CD14-positive monocyte (primary cell): ENCODE measurements at regions not wholly inside any gene's neighbourhood (a gene's known extent, or its start where the extent isn't known, plus 50 kb on each side); places are given as distances from the start of the nearest gene placed in this dataset.

Experiments used
- DNase-seq, 3 donors: peaks; one replicate each; pipeline ENCODE4 v3.0.0-alpha.2; 2011 to 2022
- H2AFZ ChIP-seq: 2 replicates; pipeline ENCODE4 v1.6.0; 2012; ENCODE audit warnings: mild to moderate bottlenecking, low read depth, low read length, inconsistent platforms; ENCODE audit not compliant: insufficient read depth, poor library complexity, severe bottlenecking
- H3K27ac ChIP-seq, 2 donors: 1 replicate in 1 of 2; 2 replicates in 1 of 2; pipeline ENCODE4 v1.5.1; 2012 to 2013; ENCODE audit warnings: low read length in 2 of 2, control low read depth in 1 of 2, inconsistent platforms in 1 of 2, low read depth in 1 of 2, mild to moderate bottlenecking in 1 of 2
- H3K27me3 ChIP-seq, 2 donors: one replicate each; pipeline versions ENCODE4 v1.6.0 to v1.6.1; 2011 to 2013; ENCODE audit warnings: low read length in 2 of 2; ENCODE audit not compliant: control insufficient read depth in 2 of 2, insufficient read depth in 2 of 2
- H3K36me3 ChIP-seq, 2 donors: replicated peaks in 1 of 2; 1 replicate in 1 of 2; 2 replicates in 1 of 2; pipeline versions ENCODE4 v1.5.1 to v1.6.1; 2012 to 2013; ENCODE audit warnings: low read length in 2 of 2, control low read depth in 1 of 2, inconsistent platforms in 1 of 2, mild to moderate bottlenecking in 1 of 2; ENCODE audit not compliant: insufficient read depth in 2 of 2, control insufficient read depth in 1 of 2
- H3K4me1 ChIP-seq, 2 donors: 1 replicate in 1 of 2; 2 replicates in 1 of 2; pipeline versions ENCODE4 v1.5.1 to v1.6.1; 2012 to 2013; ENCODE audit warnings: low read length in 2 of 2, control low read depth in 1 of 2, inconsistent platforms in 1 of 2, mild to moderate bottlenecking in 1 of 2, moderate library complexity in 1 of 2; ENCODE audit not compliant: insufficient read depth in 2 of 2, control insufficient read depth in 1 of 2
- H3K4me2 ChIP-seq: replicated peaks from 2 replicates; pipeline ENCODE3; 2012; ENCODE audit warnings: low read length, moderate library complexity, mild to moderate bottlenecking; ENCODE audit not compliant: poor library complexity, severe bottlenecking; ENCODE audit errors: extremely low read depth
- H3K4me3 ChIP-seq, 3 experiments: fragments of 200-600 bp in 1 of 3; sonication (generic) in 1 of 3; replicated peaks in 1 of 3; 1 replicate in 2 of 3; 2 replicates in 1 of 3; pipeline ENCODE4 v1.5.1; 2011 to 2013; ENCODE audit warnings: low read length in 3 of 3, mild to moderate bottlenecking in 3 of 3, control low read depth in 2 of 3, low read depth in 2 of 3, inconsistent platforms in 1 of 3, moderate library complexity in 1 of 3
- H3K79me2 ChIP-seq: 2 replicates; pipeline ENCODE4 v1.6.0; 2012; ENCODE audit warnings: mild to moderate bottlenecking, control low read depth, inconsistent platforms, low read length, moderate library complexity; ENCODE audit not compliant: insufficient read depth
- H3K9ac ChIP-seq: 2 replicates; pipeline ENCODE4 v1.6.0; 2017; ENCODE audit warnings: low read length, mild to moderate bottlenecking; ENCODE audit not compliant: insufficient read depth, poor library complexity, severe bottlenecking
- H3K9me3 ChIP-seq, 2 donors: replicated peaks in 1 of 2; 1 replicate in 1 of 2; 2 replicates in 1 of 2; pipeline versions ENCODE4 v1.5.1 to v1.6.1; 2012 to 2013; ENCODE audit warnings: low read length in 2 of 2, control low read depth in 1 of 2; ENCODE audit not compliant: control insufficient read depth in 1 of 2, insufficient read depth in 1 of 2
- H4K20me1 ChIP-seq: 2 replicates; pipeline ENCODE4 v1.6.0; 2012; ENCODE audit warnings: mild to moderate bottlenecking, low read length, control low read depth, moderate library complexity; ENCODE audit not compliant: insufficient read depth
- H3K27ac Mint-ChIP-seq, 7 donors: one replicate each; pipeline ENCODE4 v1.8.0; 2020; ENCODE audit warnings: mild to moderate bottlenecking in 7 of 7, mixed read lengths in 7 of 7, moderate library complexity in 6 of 7, inconsistent platforms in 2 of 7
- H3K27me3 Mint-ChIP-seq, 3 donors: one replicate each; pipeline ENCODE4 v1.8.0; 2021 to 2022; ENCODE audit warnings: low read depth in 3 of 3, mild to moderate bottlenecking in 3 of 3, mixed read lengths in 3 of 3, moderate library complexity in 3 of 3, inconsistent platforms in 1 of 3
- H3K36me3 Mint-ChIP-seq, 2 donors: one replicate each; pipeline ENCODE4 v1.8.0; 2020; ENCODE audit warnings: mixed read lengths in 2 of 2, inconsistent platforms in 1 of 2, mild to moderate bottlenecking in 1 of 2
- H3K4me1 Mint-ChIP-seq: one replicate; pipeline ENCODE4 v1.8.0; 2020; ENCODE audit warnings: mild to moderate bottlenecking, mixed read lengths
- H3K4me3 Mint-ChIP-seq, 2 donors: one replicate each; pipeline ENCODE4 v1.8.0; 2020; ENCODE audit warnings: mild to moderate bottlenecking in 2 of 2, mixed read lengths in 2 of 2, moderate library complexity in 1 of 2
- H3K9me3 Mint-ChIP-seq, 7 donors: one replicate each; pipeline ENCODE4 v1.8.0; 2020 to 2022; ENCODE audit warnings: mixed read lengths in 7 of 7, mild to moderate bottlenecking in 6 of 7, moderate library complexity in 6 of 7, inconsistent platforms in 2 of 7
- WGBS: methylation state at CpG from one replicate; pipeline ENCODE4 v1.1.5; 2013; ENCODE audit warnings: missing lambda C conversion rate; ENCODE audit not compliant: insufficient coverage; 5-methylcytosine and 5-hydroxymethylcytosine counted together
- intact Hi-C, 2 donors: fragments of 100-400 bp; cut with micrococcal nuclease; formaldehyde crosslinking; loops; one replicate each; pipeline versions ENCODE4 v1.15.0 to v1.15.1; 2023
- TF ChIP-seq, protein P1 (sequence below): fragments of 200-600 bp; IDR thresholded peaks from one replicate; pipeline ENCODE4 v1.8.0; 2022; ENCODE audit warnings: antibody characterized with exemption, mild to moderate bottlenecking

DNA sequence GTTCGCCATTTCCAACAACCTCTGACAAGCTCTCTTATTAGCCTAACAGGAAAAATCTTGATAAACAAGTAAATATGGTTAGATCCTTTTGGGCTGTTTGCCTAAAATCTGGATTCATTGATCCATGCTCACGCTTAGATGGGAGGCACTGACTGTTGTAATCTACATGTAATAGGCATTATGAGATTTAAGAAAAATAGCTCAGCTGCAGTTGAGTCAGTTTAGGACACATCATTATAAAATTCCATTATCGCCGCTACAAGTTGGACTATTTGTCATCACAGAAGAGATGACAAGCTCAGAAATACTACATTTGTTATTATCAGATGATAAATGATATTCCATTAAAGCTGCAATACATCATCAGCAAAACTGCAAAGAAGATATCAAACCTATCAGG lies 524.0 kb downstream of the TOX3 start:
- intact Hi-C loops: no loop called here
- WGBS: 86% methylated on average over 1 of the region's 4 CpGs

DNA sequence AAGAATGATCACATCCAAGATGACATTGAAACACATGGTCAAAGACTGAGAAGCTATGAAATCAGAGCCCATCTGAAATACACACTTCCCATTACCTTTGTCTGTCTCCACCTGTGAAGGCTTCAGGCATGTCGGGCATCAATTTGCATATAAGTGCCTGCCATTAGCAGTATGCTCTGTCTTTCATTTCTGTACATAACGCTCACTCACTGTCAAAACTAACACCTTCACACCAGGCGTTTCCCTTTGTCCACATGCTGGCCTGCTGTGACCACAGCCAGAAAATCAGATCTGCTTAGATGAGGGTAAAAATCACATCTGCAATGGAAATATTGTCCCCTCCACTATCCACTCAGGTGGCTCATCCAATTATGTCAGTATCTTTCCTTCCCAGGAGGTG lies 524.8 kb downstream of the TOX3 start:
- no peak overlapping the region for H3K27ac Mint-ChIP-seq
- Histone ChIP-seq H2AFZ (no peak overlapping the region), H3K4me1 (no peaks in the 10 kb centered on the region), H3K79me2 (no peaks in the 10 kb centered on the region), H3K27ac (no peak overlapping the region), H3K4me3 (no peak overlapping the region), H3K36me3 (no peaks in the 10 kb centered on the region), H3K4me2 (no peak overlapping the region), H3K27me3 (no peaks in the 10 kb centered on the region), H3K9ac (no peak overlapping the region), H3K9me3 (peaks cover 0 to 3% of the 10 kb centered on the region in 2 donors), H4K20me1 (no peaks in the 10 kb centered on the region)
- WGBS: 20% methylated on average over 1 of the region's 3 CpGs
- no peaks in the 10 kb centered on the region for H3K4me1 Mint-ChIP-seq
- DNase-seq: no peak
- H3K4me3 Mint-ChIP-seq: no peak overlapping the region
- intact Hi-C loops: no loop called here
- H3K36me3 Mint-ChIP-seq: no peaks in the 10 kb centered on the region
- peaks cover 2 to 8% (median 4%) of the 10 kb centered on the region in 7 donors for H3K9me3 Mint-ChIP-seq
- no peaks in the 10 kb centered on the region for H3K27me3 Mint-ChIP-seq
- TF ChIP-seq, protein P1, sequence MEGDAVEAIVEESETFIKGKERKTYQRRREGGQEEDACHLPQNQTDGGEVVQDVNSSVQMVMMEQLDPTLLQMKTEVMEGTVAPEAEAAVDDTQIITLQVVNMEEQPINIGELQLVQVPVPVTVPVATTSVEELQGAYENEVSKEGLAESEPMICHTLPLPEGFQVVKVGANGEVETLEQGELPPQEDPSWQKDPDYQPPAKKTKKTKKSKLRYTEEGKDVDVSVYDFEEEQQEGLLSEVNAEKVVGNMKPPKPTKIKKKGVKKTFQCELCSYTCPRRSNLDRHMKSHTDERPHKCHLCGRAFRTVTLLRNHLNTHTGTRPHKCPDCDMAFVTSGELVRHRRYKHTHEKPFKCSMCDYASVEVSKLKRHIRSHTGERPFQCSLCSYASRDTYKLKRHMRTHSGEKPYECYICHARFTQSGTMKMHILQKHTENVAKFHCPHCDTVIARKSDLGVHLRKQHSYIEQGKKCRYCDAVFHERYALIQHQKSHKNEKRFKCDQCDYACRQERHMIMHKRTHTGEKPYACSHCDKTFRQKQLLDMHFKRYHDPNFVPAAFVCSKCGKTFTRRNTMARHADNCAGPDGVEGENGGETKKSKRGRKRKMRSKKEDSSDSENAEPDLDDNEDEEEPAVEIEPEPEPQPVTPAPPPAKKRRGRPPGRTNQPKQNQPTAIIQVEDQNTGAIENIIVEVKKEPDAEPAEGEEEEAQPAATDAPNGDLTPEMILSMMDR: no peak

More for the DNA sequence above, 524.0 kb downstream of the TOX3 start:
- Mint-ChIP-seq H3K4me3 (no peak overlapping the region), H3K9me3 (peaks cover 2 to 6% (median 3%) of the 10 kb centered on the region in 7 donors), H3K4me1 (no peaks in the 10 kb centered on the region), H3K27ac (no peak overlapping the region), H3K27me3 (no peaks in the 10 kb centered on the region), H3K36me3 (no peaks in the 10 kb centered on the region)
- Histone ChIP-seq H3K27ac (no peak overlapping the region), H3K4me3 (no peak overlapping the region), H3K4me1 (no peaks in the 10 kb centered on the region), H3K9ac (no peak overlapping the region), H3K27me3 (no peaks in the 10 kb centered on the region), H3K79me2 (no peaks in the 10 kb centered on the region), H3K36me3 (no peaks in the 10 kb centered on the region), H4K20me1 (no peaks in the 10 kb centered on the region), H3K9me3 (no peaks in the 10 kb centered on the region), H3K4me2 (no peak overlapping the region), H2AFZ (no peak overlapping the region)
- TF ChIP-seq, protein P1: no peak
- no peak for DNase-seq
